RKO (cell line): ENCODE measurements at regions not wholly inside any gene's neighbourhood (a gene's known extent, or its start where the extent isn't known, plus 50 kb on each side); places are given as distances from the start of the nearest gene placed in this dataset.

ENCODE experiments used
- DNase-seq: peaks from one replicate; pipeline ENCODE4 v3.0.0-alpha.2; 2016; ENCODE audit warnings: low spot score

DNA sequence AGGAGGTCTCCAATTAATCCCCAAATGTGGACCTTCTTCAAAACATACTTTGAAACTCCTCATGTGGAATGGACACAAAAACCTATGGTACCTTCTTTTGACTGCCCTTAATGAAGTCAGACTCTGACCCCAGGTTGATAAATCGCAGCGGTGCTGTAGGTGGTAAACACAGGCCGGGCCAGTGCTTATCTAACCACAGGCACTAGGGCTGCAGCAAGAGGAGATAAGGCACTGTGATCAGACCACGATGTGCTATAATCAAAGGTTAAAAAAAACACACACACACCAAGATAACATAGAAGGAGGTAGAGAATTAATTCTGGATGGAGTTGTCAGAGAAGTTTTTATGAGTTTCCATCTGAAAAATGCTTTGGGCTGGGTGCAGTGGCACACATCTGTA, 52.3 kb upstream of the SIPA1L2 start:
- no peak for DNase-seq

GRCh38 chr1:232684371-232685105, 54.6 kb upstream of the SIPA1L2 start:
- DNase-seq, result no peak

- DNase-seq, result no peak
These were observed 56.4 kb upstream of the SIPA1L2 start for GRCh38 chr1:232686346-232686745.

DNA sequence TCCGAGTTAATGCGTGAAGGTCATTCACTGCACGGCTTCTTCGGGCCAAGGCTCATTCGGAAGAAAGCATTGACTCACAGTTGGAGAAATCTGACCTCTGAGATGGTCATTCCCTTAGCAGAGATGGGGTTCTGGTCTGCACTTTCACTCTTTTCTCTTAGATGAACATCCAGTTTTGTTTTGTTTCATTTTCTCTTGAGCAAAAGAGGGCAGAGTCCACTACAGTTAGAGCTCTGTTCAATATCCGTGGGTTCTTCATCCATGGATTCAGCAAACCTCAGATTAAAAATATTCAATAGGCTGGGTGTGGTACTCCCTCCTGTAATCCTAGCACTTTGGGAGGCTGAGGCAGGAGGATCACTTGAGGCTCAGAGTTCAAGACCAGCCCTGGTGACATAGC, 57.4 kb upstream of the SIPA1L2 start:
- no peak for DNase-seq

- DNase-seq, result no peak
These were observed 57.8 kb upstream of the SIPA1L2 start for GRCh38 chr1:232687728-232688127.

GRCh38 chr1:232688398-232688797, 58.5 kb upstream of the SIPA1L2 start:
- DNase-seq, result no peak

DNA sequence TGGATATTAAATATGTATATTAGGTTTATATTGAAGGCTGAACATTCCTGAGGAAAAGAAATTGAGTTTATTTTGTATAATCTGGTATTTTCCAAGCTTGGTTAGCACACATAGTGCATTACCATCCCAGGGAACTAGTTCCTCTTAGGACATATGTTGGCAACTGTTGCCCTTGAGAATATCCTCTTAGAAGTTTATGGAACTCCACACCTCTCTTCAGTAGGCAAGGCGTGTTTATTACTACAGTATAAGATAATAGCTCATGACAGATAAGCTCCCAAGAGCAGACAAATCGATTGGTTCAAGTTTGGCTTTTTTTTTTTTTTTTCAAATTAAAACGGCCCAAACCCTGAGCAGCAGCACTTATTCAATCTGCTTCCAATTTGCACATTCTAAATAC, 59.8 kb upstream of the SIPA1L2 start:
- no peak for DNase-seq

GRCh38 chr1:232690285-232690935, 60.5 kb upstream of the SIPA1L2 start:
- DNase-seq, result no peak

DNA sequence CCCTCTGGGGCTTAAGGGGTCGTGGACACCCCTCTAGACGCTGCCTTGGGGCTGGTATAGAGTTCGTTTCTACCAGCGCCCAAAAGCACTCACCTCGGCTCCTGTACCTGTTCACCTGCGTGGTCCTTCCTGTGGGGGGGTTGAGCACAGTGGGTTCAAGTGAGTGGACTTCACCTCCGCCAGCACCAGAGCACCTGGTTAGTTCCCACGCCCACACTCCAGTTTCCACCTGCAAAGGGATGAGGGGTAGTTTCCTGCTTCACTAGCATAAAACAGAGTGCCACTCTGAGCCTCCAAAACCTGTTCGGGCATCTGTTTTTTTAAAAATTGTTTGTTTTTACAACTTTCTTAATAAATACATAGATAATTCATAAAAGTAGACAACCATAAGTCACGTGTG, 64.5 kb upstream of the SIPA1L2 start:
- DNase-seq, result no peak

DNA sequence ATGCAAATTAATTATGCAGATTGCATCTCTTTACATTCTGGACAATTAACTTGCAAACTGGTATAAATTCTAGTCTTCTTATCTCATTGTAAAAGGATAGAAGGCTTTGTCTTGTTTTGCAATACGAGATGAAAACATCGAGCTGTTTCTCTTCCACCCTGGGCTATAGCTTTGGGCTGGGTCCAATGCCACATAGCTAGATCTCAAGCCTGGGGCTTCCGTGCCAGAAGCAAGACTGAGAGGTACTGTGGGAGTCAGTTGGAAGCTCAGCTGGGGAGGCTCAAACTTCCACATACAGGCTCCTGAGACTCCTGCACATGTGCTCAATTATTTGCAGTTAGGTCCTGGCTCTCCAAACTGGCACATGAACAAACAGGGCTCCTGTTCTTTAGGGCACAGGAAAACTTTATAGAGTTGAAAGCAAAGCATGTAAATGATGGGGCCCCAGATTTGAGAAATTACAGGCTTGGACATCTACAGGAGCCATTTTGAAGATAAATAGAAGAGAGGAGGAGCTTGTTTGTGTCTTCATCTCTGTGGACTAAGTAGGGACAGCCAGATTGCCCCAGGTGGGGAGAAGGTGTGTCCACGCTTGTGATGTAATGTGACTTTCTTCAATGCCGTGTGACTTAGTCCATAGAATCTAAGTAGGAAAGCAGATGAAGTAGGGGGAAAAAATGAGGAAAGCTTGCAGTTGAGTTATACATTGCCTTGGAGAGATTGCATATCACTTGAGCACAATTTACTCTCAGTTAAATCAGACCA, 65.9 kb upstream of the SIPA1L2 start:
- no peak for DNase-seq

DNA sequence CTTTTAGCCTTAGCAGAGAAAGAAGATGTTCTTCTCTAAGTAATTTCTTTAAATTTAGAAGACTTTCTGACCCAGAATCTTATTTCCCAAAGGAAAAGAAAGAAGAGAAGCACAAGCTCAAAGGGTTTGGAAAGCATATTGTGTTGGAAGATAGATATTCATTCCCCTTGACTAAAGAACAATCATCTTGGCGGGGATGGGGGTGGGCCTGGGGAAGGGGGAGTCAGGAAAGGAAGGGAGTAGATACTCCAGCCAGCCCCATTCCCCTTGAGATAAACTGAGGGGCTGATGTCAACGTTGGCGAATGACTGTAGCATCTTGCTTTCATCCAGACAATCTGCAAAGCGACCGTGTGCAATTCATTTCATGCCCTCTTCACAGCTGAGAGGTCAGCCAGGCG, 66.5 kb upstream of the SIPA1L2 start:
- DNase-seq, result no peak

GRCh38 chr1:232697187-232697822, 67.4 kb upstream of the SIPA1L2 start:
- DNase-seq, result no peak

GRCh38 chr1:232699814-232700213, 69.9 kb upstream of the SIPA1L2 start:
- no peak for DNase-seq

DNA sequence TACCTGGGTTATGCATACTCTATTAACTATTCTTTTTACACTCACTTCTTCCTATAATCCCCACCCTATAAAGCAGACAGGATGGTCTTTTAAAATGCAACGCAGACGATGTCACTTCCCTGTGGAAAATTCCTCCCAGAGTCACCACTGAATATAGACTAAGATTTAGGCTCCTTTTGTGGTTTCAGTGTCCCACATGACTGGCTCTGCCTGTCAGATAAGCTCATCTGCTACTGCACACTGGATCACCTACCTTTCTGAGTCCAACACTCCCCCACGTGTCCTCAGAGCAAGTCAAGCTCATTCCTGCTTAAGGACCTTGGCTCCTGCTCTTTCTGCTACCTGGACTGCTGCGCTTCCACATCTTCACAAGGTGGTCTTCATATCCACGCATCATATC, 73.0 kb upstream of the SIPA1L2 start:
- DNase-seq, result no peak

- DNase-seq, result no peak
These were observed 74.3 kb upstream of the SIPA1L2 start for GRCh38 chr1:232704256-232704655.

GRCh38 chr1:232704694-232705680, 75.1 kb upstream of the SIPA1L2 start:
- DNase-seq, result peak; percentile 78

DNA sequence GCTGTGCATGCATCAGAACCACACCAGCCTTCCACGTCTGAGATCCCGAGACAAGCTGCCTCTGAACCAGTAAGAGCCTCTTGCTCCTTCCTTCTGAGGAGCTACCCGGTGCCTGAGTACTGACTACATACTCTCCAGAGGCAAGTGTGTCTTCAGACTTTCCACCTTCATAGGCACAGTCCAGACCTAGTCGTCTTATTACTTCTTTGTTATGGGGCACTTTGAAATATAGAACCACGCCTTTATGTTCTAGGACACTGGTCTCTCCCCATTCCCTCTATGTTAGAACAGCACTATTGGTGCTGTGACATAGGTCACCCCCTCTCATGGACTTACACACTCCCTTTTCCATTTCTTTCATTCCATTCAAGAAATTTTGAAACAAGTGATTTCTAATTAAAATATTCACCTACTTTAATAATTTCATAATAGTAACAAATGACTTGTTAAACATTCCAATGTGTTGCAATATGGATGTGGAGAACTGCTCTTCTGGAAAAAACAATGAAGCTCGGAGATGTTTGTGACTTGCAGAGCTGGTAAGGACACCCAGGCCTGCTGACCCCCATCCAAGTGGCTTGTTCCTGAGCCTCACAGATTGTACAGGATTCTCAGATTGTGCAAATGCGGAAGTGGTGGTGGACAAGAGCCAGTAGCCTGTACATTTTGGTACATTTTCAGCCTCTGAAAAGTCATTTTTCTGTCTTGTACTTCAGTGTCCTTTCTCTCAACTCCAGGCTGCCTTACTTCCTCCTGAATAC, 76.1 kb upstream of the SIPA1L2 start:
- DNase-seq, result no peak

DNA sequence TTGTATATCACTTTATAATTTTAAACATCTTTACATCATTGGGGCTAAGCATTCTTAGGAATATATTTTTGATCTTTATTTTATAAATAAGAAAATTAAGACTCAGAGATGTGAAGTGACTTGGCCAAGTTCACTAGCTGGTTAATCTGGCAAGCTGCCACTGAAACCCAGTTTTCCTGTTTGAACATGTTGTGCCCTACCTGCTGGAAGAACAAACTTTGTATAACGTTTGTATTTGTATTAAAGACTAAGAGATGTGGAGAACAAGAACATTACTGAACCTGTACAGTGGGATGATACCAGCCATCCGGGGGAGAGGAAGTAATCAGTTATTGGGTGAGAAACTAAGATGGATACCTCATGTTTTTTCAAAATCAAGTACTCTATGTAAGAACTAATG, 77.2 kb upstream of the SIPA1L2 start:
- no peak for DNase-seq

- no peak for DNase-seq
These were observed 79.5 kb upstream of the SIPA1L2 start for GRCh38 chr1:232709386-232709785.

- no peak for DNase-seq
These were observed 82.1 kb upstream of the SIPA1L2 start for GRCh38 chr1:232711996-232712395.

DNA sequence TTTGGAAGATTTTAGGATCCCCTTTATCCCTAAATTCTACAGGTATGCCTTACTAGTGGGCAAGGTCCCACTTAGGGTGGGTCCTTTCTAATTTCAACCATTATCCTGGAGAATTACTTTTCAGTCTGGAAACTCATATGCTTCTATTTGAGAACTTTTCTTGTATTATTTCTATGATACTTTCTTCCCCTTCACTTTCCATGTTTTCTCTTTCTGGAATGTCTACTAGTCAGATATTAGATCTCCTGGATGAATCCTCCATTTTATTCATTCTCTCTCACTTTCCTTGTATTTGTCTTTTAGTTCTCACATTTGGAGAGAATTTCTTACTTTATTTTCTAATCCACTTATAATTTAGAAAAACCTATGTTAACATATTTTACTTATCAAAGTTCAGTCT, 83.9 kb upstream of the SIPA1L2 start:
- no peak for DNase-seq
